Epithelial cell of proximal tubule (primary cell): ENCODE measurements at regions not wholly inside any gene's neighbourhood (a gene's known extent, or its start where the extent isn't known, plus 50 kb on each side); places are given as distances from the start of the nearest gene placed in this dataset.

ENCODE experiments used
- DNase-seq: peaks from one replicate; pipeline ENCODE4 v3.0.0-alpha.2; 2011; ENCODE audit warnings: low read depth
- H3K4me3 ChIP-seq: 2 replicates; pipeline ENCODE4 v1.5.1; 2011; ENCODE audit warnings: low read depth, mild to moderate bottlenecking, low read length
- TF ChIP-seq, protein P1 (sequence below): conservative IDR thresholded peaks from 2 replicates; pipeline ENCODE4 v1.5.1; 2012; ENCODE audit warnings: low read depth, mild to moderate bottlenecking, low read length

- TF ChIP-seq, protein P1, sequence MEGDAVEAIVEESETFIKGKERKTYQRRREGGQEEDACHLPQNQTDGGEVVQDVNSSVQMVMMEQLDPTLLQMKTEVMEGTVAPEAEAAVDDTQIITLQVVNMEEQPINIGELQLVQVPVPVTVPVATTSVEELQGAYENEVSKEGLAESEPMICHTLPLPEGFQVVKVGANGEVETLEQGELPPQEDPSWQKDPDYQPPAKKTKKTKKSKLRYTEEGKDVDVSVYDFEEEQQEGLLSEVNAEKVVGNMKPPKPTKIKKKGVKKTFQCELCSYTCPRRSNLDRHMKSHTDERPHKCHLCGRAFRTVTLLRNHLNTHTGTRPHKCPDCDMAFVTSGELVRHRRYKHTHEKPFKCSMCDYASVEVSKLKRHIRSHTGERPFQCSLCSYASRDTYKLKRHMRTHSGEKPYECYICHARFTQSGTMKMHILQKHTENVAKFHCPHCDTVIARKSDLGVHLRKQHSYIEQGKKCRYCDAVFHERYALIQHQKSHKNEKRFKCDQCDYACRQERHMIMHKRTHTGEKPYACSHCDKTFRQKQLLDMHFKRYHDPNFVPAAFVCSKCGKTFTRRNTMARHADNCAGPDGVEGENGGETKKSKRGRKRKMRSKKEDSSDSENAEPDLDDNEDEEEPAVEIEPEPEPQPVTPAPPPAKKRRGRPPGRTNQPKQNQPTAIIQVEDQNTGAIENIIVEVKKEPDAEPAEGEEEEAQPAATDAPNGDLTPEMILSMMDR, result no peak
- no peak overlapping the region for H3K4me3 ChIP-seq
- DNase-seq, result no peak
Measured at GRCh38 chr16:6864244-6864643, 468.4 kb upstream of the RBFOX1 start.

- H3K4me3 ChIP-seq, result no peak overlapping the region
- TF ChIP-seq, protein P1, result no peak
- DNase-seq, result no peak
Measured at GRCh38 chr16:6863135-6863534, 469.5 kb upstream of the RBFOX1 start.

GRCh38 chr16:6861815-6862477, 470.7 kb upstream of the RBFOX1 start:
- no peak for DNase-seq

GRCh38 chr16:6861135-6861814, 471.4 kb upstream of the RBFOX1 start:
- DNase-seq, result no peak
- no peak overlapping the region for H3K4me3 ChIP-seq
- TF ChIP-seq, protein P1, result no peak

More at GRCh38 chr16:6861815-6862477, 470.7 kb upstream of the RBFOX1 start:
- no peak overlapping the region for H3K4me3 ChIP-seq
- TF ChIP-seq, protein P1, result no peak

DNA sequence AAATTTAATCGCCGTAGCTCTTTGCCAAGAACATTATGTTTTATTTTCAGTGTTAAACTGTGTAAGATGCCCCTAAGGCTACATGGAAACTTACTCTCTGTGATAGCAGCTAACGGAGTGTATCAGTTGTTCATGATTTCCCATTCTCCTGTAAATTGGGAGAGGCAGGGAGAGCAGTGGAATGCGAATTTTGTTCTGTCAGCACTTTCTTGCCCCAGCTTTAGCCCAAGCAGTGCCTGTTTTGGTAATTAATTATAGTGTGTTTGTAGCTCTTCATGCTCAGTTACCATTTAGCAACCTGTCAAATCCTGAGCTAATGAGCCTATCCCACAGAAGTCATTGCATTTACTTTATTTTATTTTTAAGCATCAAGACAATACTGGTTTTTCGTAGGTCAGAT, 475.1 kb upstream of the RBFOX1 start:
- DNase-seq, result no peak
- no peak overlapping the region for H3K4me3 ChIP-seq
- TF ChIP-seq, protein P1, result no peak

- no peak overlapping the region for H3K4me3 ChIP-seq
- TF ChIP-seq, protein P1, result no peak
- DNase-seq, result no peak
Measured at GRCh38 chr16:6856578-6856977, 476.1 kb upstream of the RBFOX1 start.

DNA sequence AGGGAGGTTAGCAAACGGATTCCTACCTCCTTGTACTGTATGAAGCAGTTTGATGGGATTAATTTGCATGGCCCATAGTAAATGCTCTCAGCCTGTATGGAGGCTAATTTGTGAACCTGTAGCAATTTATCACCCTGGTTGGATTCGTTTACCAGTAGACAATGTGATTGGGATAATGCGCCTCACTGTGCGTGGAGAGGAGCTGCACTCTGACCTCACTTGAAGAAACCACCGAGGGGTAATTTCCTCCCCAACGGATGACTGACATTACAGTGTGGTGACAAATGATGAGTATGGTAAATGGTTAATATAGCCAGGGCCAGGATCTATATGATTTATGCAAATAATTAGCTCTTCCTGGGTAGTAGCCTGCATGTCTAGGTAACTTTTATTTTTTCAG, 479.1 kb upstream of the RBFOX1 start:
- DNase-seq, result no peak
- TF ChIP-seq, protein P1, result no peak

More for the DNA sequence above, 479.1 kb upstream of the RBFOX1 start:
- no peak overlapping the region for H3K4me3 ChIP-seq
